CD4-positive, alpha-beta T cell (primary cell): ENCODE measurements at regions not wholly inside any gene's neighbourhood (a gene's known extent, or its start where the extent isn't known, plus 50 kb on each side); places are given as distances from the start of the nearest gene placed in this dataset.

Source experiments
- ATAC-seq: fragments of 200-7000 bp; cut with Tn5 transposase; one replicate; pipeline ENCODE4 v1.10.0; 2022; ENCODE audit warnings: mild to moderate bottlenecking; ENCODE audit not compliant: poor library complexity
- CTCF ChIA-PET: fragments of 350-600 bp; sonication (Branson Sonifier 250); formaldehyde crosslinking; loops from one replicate; lab custom pipeline; 2021; ENCODE audit warnings: antibody characterized with exemption, inconsistent platforms; lab: Charles Lee
- POLR2A ChIA-PET: fragments of 350-600 bp; sonication (Branson Sonifier 250); formaldehyde crosslinking; loops from one replicate; lab custom pipeline; 2021; ENCODE audit warnings: antibody characterized with exemption, inconsistent platforms; lab: Charles Lee
- DNase-seq, 14 experiments: peaks; one replicate each; pipeline ENCODE4 v3.0.0-alpha.2; 2013 to 2020; ENCODE audit warnings: mixed read lengths in 2 of 14
- H3K27ac ChIP-seq, 2 donors: one replicate each; pipeline versions ENCODE4 v1.5.1 to v1.7.0; 2013; ENCODE audit warnings: low read length in 2 of 2, low read depth in 1 of 2, mild to moderate bottlenecking in 1 of 2
- H3K27me3 ChIP-seq, 2 experiments: 1 replicate in 1 of 2; 2 replicates in 1 of 2; pipeline versions ENCODE4 v1.6.1 to v1.7.0; 2013; ENCODE audit warnings: low read length in 2 of 2, control low read depth in 1 of 2, mild to moderate bottlenecking in 1 of 2, moderate library complexity in 1 of 2; ENCODE audit not compliant: insufficient read depth in 2 of 2, control insufficient read depth in 1 of 2
- H3K36me3 ChIP-seq: one replicate; pipeline ENCODE4 v1.6.1; 2013; ENCODE audit warnings: low read length, control low read depth; ENCODE audit not compliant: insufficient read depth
- H3K4me1 ChIP-seq: one replicate; pipeline ENCODE4 v1.6.1; 2013; ENCODE audit warnings: low read length, control low read depth; ENCODE audit not compliant: insufficient read depth
- H3K4me3 ChIP-seq: one replicate; pipeline ENCODE4 v1.5.1; 2013; ENCODE audit warnings: mild to moderate bottlenecking, low read length, moderate library complexity
- H3K9me3 ChIP-seq, 2 experiments: 1 replicate in 1 of 2; 2 replicates in 1 of 2; pipeline versions ENCODE4 v1.6.1 to v1.7.0; 2013; ENCODE audit warnings: low read length in 2 of 2, mild to moderate bottlenecking in 2 of 2, control low read depth in 1 of 2, moderate library complexity in 1 of 2; ENCODE audit not compliant: control insufficient read depth in 1 of 2, insufficient read depth in 1 of 2
- H3K27ac Mint-ChIP-seq: one replicate; pipeline ENCODE4 v1.8.0; 2020; ENCODE audit warnings: mixed read lengths
- H3K27me3 Mint-ChIP-seq: one replicate; pipeline ENCODE4 v1.8.0; 2021; ENCODE audit warnings: mixed read lengths
- H3K36me3 Mint-ChIP-seq: one replicate; pipeline ENCODE4 v1.8.0; 2021; ENCODE audit warnings: low read depth, mixed read lengths
- H3K4me1 Mint-ChIP-seq: one replicate; pipeline ENCODE4 v1.8.0; 2021; ENCODE audit warnings: low read depth, mixed read lengths
- H3K4me3 Mint-ChIP-seq: one replicate; pipeline ENCODE4 v1.8.0; 2020; ENCODE audit warnings: mild to moderate bottlenecking, mixed read lengths
- H3K9me3 Mint-ChIP-seq: one replicate; pipeline ENCODE4 v1.8.0; 2020; ENCODE audit warnings: mixed read lengths
- CTCF ChIP-seq: fragments of 200-600 bp; IDR thresholded peaks from one replicate; pipeline ENCODE4 v1.8.0; 2022; ENCODE audit warnings: antibody characterized with exemption, mild to moderate bottlenecking
- intact Hi-C, 2 experiments: fragments of 100-400 bp; cut with DNase I in 1 of 2; cut with micrococcal nuclease in 1 of 2; formaldehyde crosslinking; loops; one replicate each; pipeline versions ENCODE4 v1.15.1 to v1.9.0; 2023 to 2025; cut with DNase I, micrococcal nuclease

- Mint-ChIP-seq H3K4me3 (no peak overlapping the region), H3K36me3 (no peaks in the 10 kb centered on the region), H3K27ac (no peak overlapping the region), H3K27me3 (peaks cover 17% of the 10 kb centered on the region), H3K4me1 (no peaks in the 10 kb centered on the region), H3K9me3 (no peaks in the 10 kb centered on the region)
- no peak for TF ChIP-seq CTCF
- Histone ChIP-seq H3K27ac (no peak overlapping the region), H3K4me3 (no peak overlapping the region), H3K9me3 (no peaks in the 10 kb centered on the region), H3K36me3 (no peaks in the 10 kb centered on the region), H3K4me1 (no peaks in the 10 kb centered on the region), H3K27me3 (no peaks in the 10 kb centered on the region)
- DNase-seq (no peak), ATAC-seq (no peak)
- CTCF ChIA-PET, result interaction anchor here (1.2 kb wide), 1 partner anchor 12 kb away, joined by 3 read pairs; no protein-coding TSS in a partner anchor
- POLR2A ChIA-PET, result no interaction called here
- intact Hi-C loops, result no loop called here
Measured at GRCh38 chr2:37866171-37866934, 58.7 kb upstream of the RMDN2 start.

DNA sequence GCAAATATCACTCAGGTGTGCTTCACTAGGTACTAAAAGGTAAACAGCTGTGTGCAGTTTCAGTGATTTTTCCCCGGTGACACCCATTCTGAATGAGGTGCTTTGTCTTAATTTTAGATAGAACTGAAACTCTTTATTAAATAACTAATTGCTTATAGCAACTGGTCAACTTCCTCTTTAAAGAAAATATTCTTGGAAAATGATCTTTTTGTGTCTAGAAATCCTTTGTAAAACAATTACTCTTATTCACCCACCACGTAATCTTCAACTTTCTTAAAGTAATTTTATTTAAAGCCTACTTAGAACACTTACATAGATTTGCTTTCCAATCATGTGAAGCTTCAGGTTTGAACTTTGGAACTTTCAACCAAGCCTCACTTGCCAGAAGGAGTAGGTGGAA, 57.9 kb upstream of the RMDN2 start:
- Mint-ChIP-seq H3K4me3 (no peak overlapping the region), H3K27ac (no peak overlapping the region), H3K36me3 (no peaks in the 10 kb centered on the region), H3K9me3 (no peaks in the 10 kb centered on the region), H3K27me3 (peaks cover 17% of the 10 kb centered on the region), H3K4me1 (no peaks in the 10 kb centered on the region)
- no peak overlapping the region for H3K27ac ChIP-seq
- H3K4me3 ChIP-seq, result no peak overlapping the region
- intact Hi-C loops, result no loop called here
- no peak for ATAC-seq
- H3K36me3 ChIP-seq, result no peaks in the 10 kb centered on the region
- H3K4me1 ChIP-seq, result no peaks in the 10 kb centered on the region
- ChIA-PET POLR2A (interaction anchor here (0.7 kb wide), 1 partner anchor 457 kb away, joined by 3 read pairs; no protein-coding TSS in a partner anchor), CTCF (interaction anchor here (1.2 kb wide), 1 partner anchor 13 kb away, joined by 3 read pairs; no protein-coding TSS in a partner anchor)
- DNase-seq, result no peak
- no peaks in the 10 kb centered on the region for H3K9me3 ChIP-seq
- no peaks in the 10 kb centered on the region for H3K27me3 ChIP-seq
- TF ChIP-seq CTCF, result no peak

DNA sequence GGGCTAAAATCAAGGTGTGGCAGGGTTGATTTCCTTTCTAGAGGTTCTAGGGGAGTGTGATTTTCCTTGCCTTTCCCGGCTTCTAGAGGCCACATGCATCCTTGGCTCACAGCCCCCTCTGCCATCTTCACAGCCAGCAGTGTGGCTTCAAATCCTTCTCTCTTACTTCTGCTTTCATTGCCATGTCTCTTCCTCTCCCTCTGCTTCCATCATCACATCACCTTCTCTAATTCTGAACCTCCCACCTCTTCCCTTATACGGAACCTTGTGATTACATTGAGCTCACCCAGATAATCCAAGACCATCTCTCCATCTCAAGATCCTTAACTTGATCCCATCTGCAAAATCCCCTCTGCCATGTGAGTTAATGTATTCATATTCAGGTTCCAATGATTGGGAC, 56.2 kb upstream of the RMDN2 start:
- DNase-seq (no peak), ATAC-seq (no peak)
- Mint-ChIP-seq H3K27ac (no peak overlapping the region), H3K27me3 (peaks cover 8% of the 10 kb centered on the region), H3K4me3 (no peak overlapping the region), H3K36me3 (no peaks in the 10 kb centered on the region), H3K9me3 (no peaks in the 10 kb centered on the region), H3K4me1 (no peaks in the 10 kb centered on the region)
- Histone ChIP-seq H3K36me3 (no peaks in the 10 kb centered on the region), H3K27me3 (no peaks in the 10 kb centered on the region), H3K9me3 (no peaks in the 10 kb centered on the region), H3K4me1 (no peaks in the 10 kb centered on the region), H3K4me3 (no peak overlapping the region), H3K27ac (no peak overlapping the region)
- TF ChIP-seq CTCF, result no peak
- intact Hi-C loops, result no loop called here
- ChIA-PET CTCF (no interaction called here), POLR2A (no interaction called here)
